ENCODE measurements at regions not wholly inside any gene's neighbourhood (a gene's known extent, or its start where the extent isn't known, plus 50 kb on each side); places are given as distances from the start of the nearest gene placed in this dataset.

DNA sequence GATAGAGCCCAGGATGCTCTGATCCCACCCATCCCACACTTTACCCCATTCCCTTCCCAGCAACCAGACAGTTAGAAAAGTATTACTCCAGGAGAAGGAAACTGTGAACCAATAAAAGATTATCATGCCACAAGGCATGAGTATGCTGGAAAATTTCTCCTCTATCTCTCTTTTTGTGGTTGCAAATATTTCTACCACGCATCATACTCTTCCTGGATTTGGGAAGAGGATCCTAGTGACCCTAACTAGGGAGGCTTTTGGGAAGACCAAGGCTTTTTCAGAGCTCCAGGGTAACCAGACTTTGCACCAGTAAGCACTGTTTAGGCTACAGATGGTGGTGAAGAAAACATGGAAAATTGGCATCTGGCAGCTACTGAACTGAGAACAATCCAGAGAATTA lies 257.6 kb upstream of the CLNK start:
- no peak overlapping the region for H3K4me3 Mint-ChIP-seq (ENCODE audit: low read depth)
- H3K4me1 Mint-ChIP-seq (ENCODE audit: low read depth) = no peaks in the 10 kb centered on the region
- H3K27me3 Mint-ChIP-seq (ENCODE audit: low read depth) = no peaks in the 10 kb centered on the region
- no peak for DNase-seq (ENCODE audit: low spot score)
- intact Hi-C loops (cut with micrococcal nuclease) = no loop called here
- no peak overlapping the region for H3K27ac Mint-ChIP-seq
- peaks cover 26% of the 10 kb centered on the region for H3K9me3 Mint-ChIP-seq
- no peaks in the 10 kb centered on the region for H3K36me3 Mint-ChIP-seq (ENCODE audit: low read depth)

DNA sequence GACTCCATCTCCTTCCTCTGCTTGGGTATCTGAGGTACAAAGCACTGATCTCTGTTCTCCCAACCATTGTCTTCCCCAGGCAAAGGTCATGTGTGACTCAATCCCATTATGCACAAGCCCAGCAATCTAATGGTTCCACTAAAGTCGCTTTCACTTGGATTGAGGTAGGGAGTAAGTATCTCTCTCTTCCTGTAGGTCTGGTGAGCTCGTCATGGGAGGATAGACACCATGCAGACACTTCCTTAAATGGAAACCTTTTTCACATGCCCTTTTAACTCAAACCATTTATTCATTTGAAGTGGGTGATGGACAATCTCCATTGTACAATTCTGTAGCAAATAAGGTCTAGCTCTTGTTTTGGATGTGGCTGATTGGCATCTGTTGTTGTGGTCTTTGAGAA lies 245.2 kb upstream of the CLNK start:
- DNase-seq (ENCODE audit: low spot score) = no peak
- intact Hi-C loops (cut with micrococcal nuclease) = no loop called here
- H3K4me3 Mint-ChIP-seq (ENCODE audit: low read depth) = no peak overlapping the region
- no peaks in the 10 kb centered on the region for H3K27me3 Mint-ChIP-seq (ENCODE audit: low read depth)
- no peaks in the 10 kb centered on the region for H3K36me3 Mint-ChIP-seq (ENCODE audit: low read depth)
- peaks cover 4% of the 10 kb centered on the region for H3K9me3 Mint-ChIP-seq
- H3K27ac Mint-ChIP-seq = no peak overlapping the region
- no peaks in the 10 kb centered on the region for H3K4me1 Mint-ChIP-seq (ENCODE audit: low read depth)

DNA sequence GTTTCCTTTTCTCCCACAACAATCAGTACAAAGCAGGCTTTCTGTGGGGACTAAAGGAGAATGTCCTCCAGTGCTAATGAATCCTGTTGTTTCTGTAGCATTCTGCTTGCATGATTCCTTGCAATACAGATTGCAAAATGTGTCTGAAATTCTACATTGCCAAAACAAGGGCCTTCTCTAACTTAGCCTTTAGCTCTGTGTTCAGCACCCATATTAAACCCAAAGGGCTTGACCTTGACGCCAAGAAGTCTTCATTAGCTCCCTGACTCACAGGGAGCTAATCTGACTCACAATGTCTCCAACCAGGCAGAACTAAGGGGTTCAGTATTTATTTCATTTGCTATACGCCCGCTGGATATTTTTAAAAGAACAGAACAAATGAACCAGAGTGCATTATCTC lies 241.4 kb upstream of the CLNK start:
- intact Hi-C loops (cut with micrococcal nuclease) = no loop called here
- no peaks in the 10 kb centered on the region for H3K27me3 Mint-ChIP-seq (ENCODE audit: low read depth)
- no peaks in the 10 kb centered on the region for H3K36me3 Mint-ChIP-seq (ENCODE audit: low read depth)
- H3K27ac Mint-ChIP-seq = no peak overlapping the region
- no peaks in the 10 kb centered on the region for H3K4me1 Mint-ChIP-seq (ENCODE audit: low read depth)
- H3K4me3 Mint-ChIP-seq (ENCODE audit: low read depth) = no peak overlapping the region
- no peak for DNase-seq (ENCODE audit: low spot score)
- H3K9me3 Mint-ChIP-seq = peaks cover 4% of the 10 kb centered on the region

DNA sequence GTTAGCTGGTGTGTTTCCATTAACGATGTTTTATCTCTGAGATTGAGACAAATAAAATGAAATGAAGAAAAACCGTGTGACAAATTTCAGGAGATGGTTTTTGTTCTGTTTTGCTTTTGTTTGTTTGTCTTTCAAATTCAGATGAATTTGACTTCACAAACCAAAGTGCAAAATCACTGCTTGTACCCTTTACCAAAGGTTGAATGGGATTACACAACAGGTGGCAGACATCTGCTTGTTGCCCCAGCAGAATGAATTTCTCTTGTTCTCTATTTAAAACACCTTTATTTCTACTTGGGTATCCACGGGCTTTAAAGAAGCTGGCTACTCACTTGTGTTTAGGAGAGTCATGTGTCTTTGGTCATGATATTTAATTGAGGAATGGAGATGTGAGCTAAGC lies 239.7 kb upstream of the CLNK start:
- peaks cover 4% of the 10 kb centered on the region for H3K9me3 Mint-ChIP-seq
- H3K4me3 Mint-ChIP-seq (ENCODE audit: low read depth) = no peak overlapping the region
- no peaks in the 10 kb centered on the region for H3K27me3 Mint-ChIP-seq (ENCODE audit: low read depth)
- intact Hi-C loops (cut with micrococcal nuclease) = no loop called here
- no peaks in the 10 kb centered on the region for H3K4me1 Mint-ChIP-seq (ENCODE audit: low read depth)
- no peaks in the 10 kb centered on the region for H3K36me3 Mint-ChIP-seq (ENCODE audit: low read depth)
- no peak overlapping the region for H3K27ac Mint-ChIP-seq
- no peak for DNase-seq (ENCODE audit: low spot score)

- H3K4me3 Mint-ChIP-seq (ENCODE audit: low read depth) = no peak overlapping the region
- H3K27me3 Mint-ChIP-seq (ENCODE audit: low read depth) = peaks cover 9% of the 10 kb centered on the region
- DNase-seq (ENCODE audit: low spot score) = no peak
- H3K36me3 Mint-ChIP-seq (ENCODE audit: low read depth) = no peaks in the 10 kb centered on the region
- no peak overlapping the region for H3K27ac Mint-ChIP-seq
- intact Hi-C loops (cut with micrococcal nuclease) = no loop called here
- no peaks in the 10 kb centered on the region for H3K9me3 Mint-ChIP-seq
- H3K4me1 Mint-ChIP-seq (ENCODE audit: low read depth) = peaks cover 12% of the 10 kb centered on the region
Observed at GRCh38 chr4:10917566-10917965, 233.0 kb upstream of the CLNK start.

GRCh38 chr4:10898072-10898471 lies 213.5 kb upstream of the CLNK start:
- no peak overlapping the region for H3K4me3 Mint-ChIP-seq (ENCODE audit: low read depth)
- H3K9me3 Mint-ChIP-seq = no peaks in the 10 kb centered on the region
- H3K36me3 Mint-ChIP-seq (ENCODE audit: low read depth) = no peaks in the 10 kb centered on the region
- no peak for DNase-seq (ENCODE audit: low spot score)
- no peak overlapping the region for H3K27ac Mint-ChIP-seq
- peaks cover 19% of the 10 kb centered on the region for H3K4me1 Mint-ChIP-seq (ENCODE audit: low read depth)
- peaks cover 2% of the 10 kb centered on the region for H3K27me3 Mint-ChIP-seq (ENCODE audit: low read depth)
- intact Hi-C loops (cut with micrococcal nuclease) = loop anchor here (10.0 kb wide), 3 partner anchors 57 to 313 kb away; no protein-coding TSS in a partner anchor

DNA sequence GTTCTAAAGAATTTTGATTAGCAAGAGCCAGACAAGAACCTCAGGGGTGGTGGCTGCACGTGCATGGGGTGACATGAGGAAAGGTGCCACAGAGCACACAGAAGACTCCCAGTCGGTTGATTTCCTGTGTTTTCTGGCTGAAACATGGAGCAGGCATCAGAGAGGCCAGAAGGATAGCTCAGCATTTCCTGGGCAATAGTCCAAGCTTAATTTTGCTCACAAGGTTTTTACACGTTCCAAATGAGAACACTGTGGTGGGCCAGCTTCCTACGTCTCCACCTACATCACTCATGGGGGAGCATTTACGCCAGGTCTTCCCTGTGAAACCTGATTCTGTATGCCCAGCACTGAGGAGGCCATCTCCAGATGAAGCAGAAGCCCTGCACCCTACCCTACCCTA lies 212.5 kb upstream of the CLNK start:
- H3K4me3 Mint-ChIP-seq (ENCODE audit: low read depth) = no peak overlapping the region
- H3K36me3 Mint-ChIP-seq (ENCODE audit: low read depth) = no peaks in the 10 kb centered on the region
- DNase-seq (ENCODE audit: low spot score) = no peak
- no peak overlapping the region for H3K27ac Mint-ChIP-seq
- H3K27me3 Mint-ChIP-seq (ENCODE audit: low read depth) = peaks cover 2% of the 10 kb centered on the region
- H3K9me3 Mint-ChIP-seq = no peaks in the 10 kb centered on the region
- intact Hi-C loops (cut with micrococcal nuclease) = loop anchor here (10.0 kb wide), 3 partner anchors 58 to 312 kb away; no protein-coding TSS in a partner anchor
- H3K4me1 Mint-ChIP-seq (ENCODE audit: low read depth) = peaks cover 19% of the 10 kb centered on the region

DNA sequence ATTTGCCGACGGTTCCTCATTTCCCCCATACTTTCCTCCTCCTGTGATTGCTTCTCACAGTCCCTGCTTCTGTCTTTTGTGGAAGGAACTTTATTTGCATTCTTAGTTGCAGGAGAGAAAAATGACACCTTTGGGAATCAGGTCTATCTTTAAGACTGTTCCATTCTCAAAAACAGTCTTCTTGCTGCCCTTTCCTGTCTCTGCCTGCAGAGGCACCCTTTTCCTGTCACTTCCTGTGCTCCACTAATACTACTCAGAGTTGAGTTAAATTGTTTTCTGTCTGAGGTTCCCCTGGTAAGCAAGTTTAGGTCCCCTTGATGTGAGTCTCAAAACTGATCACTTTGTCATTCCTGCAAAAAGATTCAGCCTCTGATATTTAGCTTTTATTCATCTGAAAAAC lies 208.8 kb upstream of the CLNK start:
- H3K4me3 Mint-ChIP-seq (ENCODE audit: low read depth) = no peak overlapping the region
- DNase-seq (ENCODE audit: low spot score) = no peak

GRCh38 chr4:10891866-10892265 lies 207.3 kb upstream of the CLNK start:
- intact Hi-C loops (cut with micrococcal nuclease) = loop anchor here (5.0 to 10.0 kb wide), 4 partner anchors 63 to 307 kb away; no protein-coding TSS in a partner anchor
- Mint-ChIP-seq H3K27me3 (ENCODE audit: low read depth) (peaks cover 4% of the 10 kb centered on the region), H3K4me1 (ENCODE audit: low read depth) (peaks cover 22% of the 10 kb centered on the region), H3K4me3 (ENCODE audit: low read depth) (no peak overlapping the region), H3K36me3 (ENCODE audit: low read depth) (no peaks in the 10 kb centered on the region), H3K27ac (no peak overlapping the region), H3K9me3 (no peaks in the 10 kb centered on the region)
- no peak for DNase-seq (ENCODE audit: low spot score)

More for the DNA sequence above, 208.8 kb upstream of the CLNK start:
- intact Hi-C loops (cut with micrococcal nuclease) = loop anchor here (5.0 to 10.0 kb wide), 4 partner anchors 61 to 309 kb away; no protein-coding TSS in a partner anchor
- no peak overlapping the region for H3K27ac Mint-ChIP-seq
- H3K9me3 Mint-ChIP-seq = no peaks in the 10 kb centered on the region
- H3K27me3 Mint-ChIP-seq (ENCODE audit: low read depth) = peaks cover 4% of the 10 kb centered on the region
- no peaks in the 10 kb centered on the region for H3K36me3 Mint-ChIP-seq (ENCODE audit: low read depth)
- H3K4me1 Mint-ChIP-seq (ENCODE audit: low read depth) = peaks cover 22% of the 10 kb centered on the region

DNA sequence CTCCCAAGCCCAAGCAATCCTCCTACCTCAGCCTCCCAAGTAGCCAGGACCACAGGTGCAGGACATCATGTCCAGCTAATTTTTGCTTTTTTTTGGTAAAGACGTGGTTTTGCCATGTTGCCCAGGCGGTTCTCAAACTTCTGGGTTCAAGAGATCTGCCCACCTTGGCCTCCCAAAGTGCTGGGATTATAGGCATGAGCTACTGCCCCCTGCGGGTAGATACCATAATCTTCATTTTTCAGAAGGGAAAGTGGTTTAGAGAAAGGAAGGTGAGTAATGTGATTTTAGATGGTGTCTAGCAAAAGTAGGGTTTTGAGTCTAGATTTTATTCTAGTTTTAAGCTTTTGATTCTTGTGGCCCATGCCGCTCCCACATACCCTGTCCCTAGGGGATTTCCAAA lies 205.3 kb upstream of the CLNK start:
- H3K27ac Mint-ChIP-seq = no peak overlapping the region
- peaks cover 4% of the 10 kb centered on the region for H3K27me3 Mint-ChIP-seq (ENCODE audit: low read depth)
- intact Hi-C loops (cut with micrococcal nuclease) = loop anchor here (5.0 to 10.0 kb wide), 4 partner anchors 65 to 305 kb away; no protein-coding TSS in a partner anchor
- no peaks in the 10 kb centered on the region for H3K36me3 Mint-ChIP-seq (ENCODE audit: low read depth)
- no peak for DNase-seq (ENCODE audit: low spot score)
- no peaks in the 10 kb centered on the region for H3K9me3 Mint-ChIP-seq
- H3K4me1 Mint-ChIP-seq (ENCODE audit: low read depth) = peaks cover 16% of the 10 kb centered on the region
- no peak overlapping the region for H3K4me3 Mint-ChIP-seq (ENCODE audit: low read depth)

- Mint-ChIP-seq H3K27ac (no peak overlapping the region), H3K4me1 (ENCODE audit: low read depth) (peaks cover 5% of the 10 kb centered on the region), H3K4me3 (ENCODE audit: low read depth) (no peak overlapping the region), H3K27me3 (ENCODE audit: low read depth) (no peaks in the 10 kb centered on the region), H3K9me3 (no peaks in the 10 kb centered on the region), H3K36me3 (ENCODE audit: low read depth) (no peaks in the 10 kb centered on the region)
- DNase-seq (ENCODE audit: low spot score) = no peak
- intact Hi-C loops (cut with micrococcal nuclease) = no loop called here
Observed at GRCh38 chr4:10879411-10880110, 195.0 kb upstream of the CLNK start.

GRCh38 chr4:10878861-10879260 lies 194.3 kb upstream of the CLNK start:
- H3K27me3 Mint-ChIP-seq (ENCODE audit: low read depth) = no peaks in the 10 kb centered on the region
- intact Hi-C loops (cut with micrococcal nuclease) = no loop called here
- H3K4me1 Mint-ChIP-seq (ENCODE audit: low read depth) = peaks cover 5% of the 10 kb centered on the region
- H3K27ac Mint-ChIP-seq = no peak overlapping the region
- no peaks in the 10 kb centered on the region for H3K9me3 Mint-ChIP-seq
- H3K36me3 Mint-ChIP-seq (ENCODE audit: low read depth) = no peaks in the 10 kb centered on the region
- no peak for DNase-seq (ENCODE audit: low spot score)
- no peak overlapping the region for H3K4me3 Mint-ChIP-seq (ENCODE audit: low read depth)

DNA sequence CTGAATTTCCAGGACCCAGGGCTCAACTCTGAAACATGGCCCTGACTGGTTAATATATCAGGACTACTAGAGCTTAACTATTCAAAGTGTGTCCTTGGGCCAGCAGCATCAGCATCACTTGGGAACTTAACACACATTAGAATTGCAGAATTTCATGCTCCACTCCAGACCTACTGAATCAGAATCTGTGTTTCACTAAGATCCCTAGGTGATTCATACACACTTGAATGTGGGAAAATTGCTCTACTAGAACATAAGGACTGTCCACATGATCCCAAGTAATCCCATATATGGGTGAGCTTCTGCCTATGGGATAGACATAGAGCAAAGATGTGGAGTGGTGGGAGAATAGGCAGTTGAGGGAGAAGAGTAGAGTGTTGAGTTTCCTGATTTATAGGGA lies 192.5 kb upstream of the CLNK start:
- peaks cover 5% of the 10 kb centered on the region for H3K4me1 Mint-ChIP-seq (ENCODE audit: low read depth)
- H3K9me3 Mint-ChIP-seq = no peaks in the 10 kb centered on the region
- no peak for DNase-seq (ENCODE audit: low spot score)
- H3K36me3 Mint-ChIP-seq (ENCODE audit: low read depth) = no peaks in the 10 kb centered on the region
- no peak overlapping the region for H3K4me3 Mint-ChIP-seq (ENCODE audit: low read depth)
- intact Hi-C loops (cut with micrococcal nuclease) = no loop called here
- no peaks in the 10 kb centered on the region for H3K27me3 Mint-ChIP-seq (ENCODE audit: low read depth)
- no peak overlapping the region for H3K27ac Mint-ChIP-seq

Data from activated T-helper 2 cell treated with anti-CD3 and anti-CD28 coated beads, Interferon-gamma antibody, Interleukin-2, Interleukin-4, amounts not matched to agents 10 μg/mL and 5 μg/mL and 100 μg/mL, durations not matched to agents 14 hours and 24 hours and 36 hours (primary cell).